Uterus (tissue), 2 donors: ENCODE measurements at regions not wholly inside any gene's neighbourhood (a gene's known extent, or its start where the extent isn't known, plus 50 kb on each side); places are given as distances from the start of the nearest gene placed in this dataset.

ENCODE experiments used
- POLR2A ChIP-seq, 2 donors: fragments of 450-650 bp; IDR thresholded peaks; one replicate each; pipeline ENCODE4 v1.6.1; 2016; ENCODE audit warnings: antibody characterized with exemption in 2 of 2, mild to moderate bottlenecking in 1 of 2, moderate library complexity in 1 of 2
- TF ChIP-seq, protein P1 (sequence below), 4 experiments: fragments of 200-600 bp in 2 of 4; fragments of 450-650 bp in 2 of 4; sonication (generic) in 2 of 4; IDR thresholded peaks; one replicate each; pipeline ENCODE4 v1.5.1; 2016 to 2019; ENCODE audit warnings: antibody characterized with exemption in 4 of 4, mild to moderate bottlenecking in 2 of 4, moderate library complexity in 1 of 4

DNA sequence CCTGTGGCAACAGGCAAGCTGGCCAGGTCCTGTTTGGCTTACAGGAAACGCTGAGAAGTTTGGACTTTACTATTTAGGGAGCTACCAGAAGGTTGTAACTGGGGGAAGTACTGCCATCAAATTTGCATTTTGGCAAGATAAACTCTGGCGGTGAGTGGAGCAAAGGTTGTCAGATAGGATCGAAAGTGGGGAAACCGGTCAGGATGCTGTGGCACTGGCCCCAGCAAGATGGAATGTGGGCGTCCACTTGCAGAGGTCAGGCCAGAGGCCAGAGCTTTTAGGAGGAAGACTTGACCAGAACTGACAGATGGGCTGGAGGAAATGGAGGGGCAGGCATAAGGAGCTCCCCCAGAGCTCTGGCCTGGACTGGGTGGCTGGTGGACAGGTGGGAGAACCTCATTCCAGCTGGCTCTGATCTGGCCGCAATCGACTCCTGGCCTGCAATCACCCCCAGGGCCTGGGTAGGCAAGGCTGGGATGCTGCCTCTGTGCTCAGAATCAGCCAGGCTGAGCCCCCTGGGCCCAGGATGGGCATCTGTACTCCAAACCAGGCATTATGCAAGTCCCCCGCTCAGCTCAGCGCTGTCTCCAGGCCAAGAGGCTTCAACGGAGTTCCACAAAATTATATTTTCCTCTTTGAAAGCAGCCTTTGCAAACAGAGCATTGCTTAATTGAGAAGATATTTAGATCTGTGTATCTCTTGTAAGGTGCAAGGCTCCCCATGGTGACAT is 178.3 kb upstream of the NECTIN1 start:
- no peak for TF ChIP-seq POLR2A (IDR thresholded peaks at IDR 0.05)
- TF ChIP-seq, protein P1, sequence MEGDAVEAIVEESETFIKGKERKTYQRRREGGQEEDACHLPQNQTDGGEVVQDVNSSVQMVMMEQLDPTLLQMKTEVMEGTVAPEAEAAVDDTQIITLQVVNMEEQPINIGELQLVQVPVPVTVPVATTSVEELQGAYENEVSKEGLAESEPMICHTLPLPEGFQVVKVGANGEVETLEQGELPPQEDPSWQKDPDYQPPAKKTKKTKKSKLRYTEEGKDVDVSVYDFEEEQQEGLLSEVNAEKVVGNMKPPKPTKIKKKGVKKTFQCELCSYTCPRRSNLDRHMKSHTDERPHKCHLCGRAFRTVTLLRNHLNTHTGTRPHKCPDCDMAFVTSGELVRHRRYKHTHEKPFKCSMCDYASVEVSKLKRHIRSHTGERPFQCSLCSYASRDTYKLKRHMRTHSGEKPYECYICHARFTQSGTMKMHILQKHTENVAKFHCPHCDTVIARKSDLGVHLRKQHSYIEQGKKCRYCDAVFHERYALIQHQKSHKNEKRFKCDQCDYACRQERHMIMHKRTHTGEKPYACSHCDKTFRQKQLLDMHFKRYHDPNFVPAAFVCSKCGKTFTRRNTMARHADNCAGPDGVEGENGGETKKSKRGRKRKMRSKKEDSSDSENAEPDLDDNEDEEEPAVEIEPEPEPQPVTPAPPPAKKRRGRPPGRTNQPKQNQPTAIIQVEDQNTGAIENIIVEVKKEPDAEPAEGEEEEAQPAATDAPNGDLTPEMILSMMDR (IDR thresholded peaks at IDR 0.05), result no peak
